ENCODE measurements at regions not wholly inside any gene's neighbourhood (a gene's known extent, or its start where the extent isn't known, plus 50 kb on each side); places are given as distances from the start of the nearest gene placed in this dataset.

GRCh38 chr12:19719672-19720071 lies 280.4 kb downstream of the AEBP2 start:
- Histone ChIP-seq H3K9me2 (ENCODE audit: insufficient read depth, low read length) (no peaks in the 10 kb centered on the region), H3K4me2 (ENCODE audit: low read length) (no peak overlapping the region), H3K4me3 (ENCODE audit: low read depth, low read length, poor library complexity, severe bottlenecking) (no peak overlapping the region), H3K27ac (ENCODE audit: low read depth, low read length, poor library complexity, severe bottlenecking) (no peak overlapping the region), H3K36me3 (ENCODE audit: insufficient read depth, low read length) (no peaks in the 10 kb centered on the region), H3K9me3 (ENCODE audit: low read length) (no peaks in the 10 kb centered on the region), H2AFZ (ENCODE audit: low read length) (no peak overlapping the region), H3K79me2 (ENCODE audit: insufficient read depth, low read depth, low read length) (no peaks in the 10 kb centered on the region), H4K20me1 (ENCODE audit: insufficient read depth, low read length) (no peaks in the 10 kb centered on the region), H3K4me1 (ENCODE audit: insufficient read depth, low read length, poor library complexity, severe bottlenecking) (no peaks in the 10 kb centered on the region)
- no TSS peak for BruUV-seq (replicated peaks)
- intact Hi-C loops (cut with micrococcal nuclease; ENCODE audit: unreplicated experiment) = no loop called here
- POLR2A ChIA-PET = no interaction called here
- DNase-seq (ENCODE audit: low spot score) = no peak
- TF ChIP-seq CTCF (conservative IDR thresholded peaks at IDR 0.05; ENCODE audit: low read length) = no peak
- no peak for TF ChIP-seq EZH2phosphoT487 (IDR thresholded peaks at IDR 0.05; ENCODE audit: borderline replicate concordance, low read depth, low read length)
- CTCF ChIA-PET (ENCODE audit: unreplicated experiment) = no interaction called here

DNA sequence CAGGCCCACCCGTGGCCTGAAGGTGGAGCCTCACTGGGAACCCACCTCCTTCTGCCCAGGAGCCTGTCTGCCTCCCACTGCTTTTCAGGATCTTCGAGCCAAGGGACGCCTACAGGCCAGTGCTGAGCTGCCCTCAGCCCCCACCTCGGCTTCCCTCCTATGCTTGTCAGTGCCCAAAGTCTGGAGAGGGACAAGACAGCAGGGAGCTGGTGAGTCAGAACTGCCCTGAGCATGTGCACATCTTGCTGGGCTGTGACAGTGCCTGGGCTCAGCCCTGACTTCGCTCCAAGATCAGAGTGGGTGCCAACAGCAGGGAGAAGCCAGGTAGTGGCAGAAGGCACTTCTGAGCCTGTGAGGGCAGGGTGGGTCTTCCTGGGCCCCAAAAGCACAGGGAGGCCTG lies 286.8 kb downstream of the AEBP2 start:
- no peak overlapping the region for H3K4me3 ChIP-seq (ENCODE audit: low read depth, low read length, poor library complexity, severe bottlenecking)
- no TSS peak for BruUV-seq (replicated peaks)
- H2AFZ ChIP-seq (ENCODE audit: low read length) = no peak overlapping the region
- H3K4me1 ChIP-seq (ENCODE audit: insufficient read depth, low read length, poor library complexity, severe bottlenecking) = no peaks in the 10 kb centered on the region
- no peaks in the 10 kb centered on the region for H4K20me1 ChIP-seq (ENCODE audit: insufficient read depth, low read length)
- DNase-seq (ENCODE audit: low spot score) = no peak
- intact Hi-C loops (cut with micrococcal nuclease; ENCODE audit: unreplicated experiment) = no loop called here
- no peaks in the 10 kb centered on the region for H3K36me3 ChIP-seq (ENCODE audit: insufficient read depth, low read length)
- H3K9me2 ChIP-seq (ENCODE audit: insufficient read depth, low read length) = no peaks in the 10 kb centered on the region
- CTCF ChIA-PET (ENCODE audit: unreplicated experiment) = no interaction called here
- POLR2A ChIA-PET = no interaction called here
- H3K27ac ChIP-seq (ENCODE audit: low read depth, low read length, poor library complexity, severe bottlenecking) = no peak overlapping the region
- no peak overlapping the region for H3K4me2 ChIP-seq (ENCODE audit: low read length)
- TF ChIP-seq EZH2phosphoT487 (IDR thresholded peaks at IDR 0.05; ENCODE audit: borderline replicate concordance, low read depth, low read length) (no peak), CTCF (conservative IDR thresholded peaks at IDR 0.05; ENCODE audit: low read length) (no peak)
- no peaks in the 10 kb centered on the region for H3K9me3 ChIP-seq (ENCODE audit: low read length)
- H3K79me2 ChIP-seq (ENCODE audit: insufficient read depth, low read depth, low read length) = no peaks in the 10 kb centered on the region

DNA sequence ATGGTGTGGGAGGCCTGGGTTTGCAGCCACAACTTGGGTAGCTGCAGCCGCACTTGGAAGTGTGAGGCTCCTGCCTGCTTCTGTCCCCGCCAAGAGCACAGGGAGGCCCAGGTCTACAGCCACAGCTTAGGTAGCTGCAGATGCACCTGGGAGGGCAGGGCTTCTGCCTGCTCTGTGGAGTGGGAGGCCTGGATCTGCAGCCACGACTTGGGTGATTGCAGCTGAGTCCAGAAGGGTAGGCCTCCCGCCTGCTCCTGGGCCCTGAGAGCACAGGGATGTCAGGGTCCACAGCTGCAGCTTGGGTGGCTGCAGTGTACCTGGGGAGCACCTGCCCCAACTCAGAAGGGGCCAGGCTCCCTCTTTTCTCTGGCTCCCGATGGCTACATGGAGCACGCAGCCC lies 287.3 kb downstream of the AEBP2 start:
- ChIA-PET CTCF (ENCODE audit: unreplicated experiment) (no interaction called here), POLR2A (no interaction called here)
- Histone ChIP-seq H3K9me2 (ENCODE audit: insufficient read depth, low read length) (no peaks in the 10 kb centered on the region), H3K4me2 (ENCODE audit: low read length) (no peak overlapping the region), H3K9me3 (ENCODE audit: low read length) (no peaks in the 10 kb centered on the region), H3K79me2 (ENCODE audit: insufficient read depth, low read depth, low read length) (no peaks in the 10 kb centered on the region), H3K4me1 (ENCODE audit: insufficient read depth, low read length, poor library complexity, severe bottlenecking) (no peaks in the 10 kb centered on the region), H4K20me1 (ENCODE audit: insufficient read depth, low read length) (no peaks in the 10 kb centered on the region), H3K4me3 (ENCODE audit: low read depth, low read length, poor library complexity, severe bottlenecking) (no peak overlapping the region), H3K27ac (ENCODE audit: low read depth, low read length, poor library complexity, severe bottlenecking) (no peak overlapping the region), H2AFZ (ENCODE audit: low read length) (no peak overlapping the region), H3K36me3 (ENCODE audit: insufficient read depth, low read length) (no peaks in the 10 kb centered on the region)
- intact Hi-C loops (cut with micrococcal nuclease; ENCODE audit: unreplicated experiment) = no loop called here
- no peak for DNase-seq (ENCODE audit: low spot score)
- no TSS peak for BruUV-seq (replicated peaks)
- TF ChIP-seq EZH2phosphoT487 (IDR thresholded peaks at IDR 0.05; ENCODE audit: borderline replicate concordance, low read depth, low read length) = no peak
- no peak for TF ChIP-seq CTCF (conservative IDR thresholded peaks at IDR 0.05; ENCODE audit: low read length)
